Smooth muscle cell (in vitro differentiated cells): ENCODE measurements at regions not wholly inside any gene's neighbourhood (a gene's known extent, or its start where the extent isn't known, plus 50 kb on each side); places are given as distances from the start of the nearest gene placed in this dataset.

Experiments used
- DNase-seq: peaks from one replicate; lab custom pipeline; 2025; ENCODE audit not compliant: unreplicated experiment; lab: John Stamatoyannopoulos, UW
- H2AFZ ChIP-seq: fragments of 200-600 bp; sonication (generic); 2 replicates; pipeline ENCODE4 v1.6.0; 2016; ENCODE audit warnings: antibody characterized with exemption, low read depth, mild to moderate bottlenecking
- H3F3A ChIP-seq: fragments of 200-600 bp; sonication (generic); 2 replicates; pipeline ENCODE4 v1.6.0; 2017; ENCODE audit warnings: antibody characterized with exemption, low read depth
- H3K27ac ChIP-seq: fragments of 200-600 bp; sonication (generic); 2 replicates; pipeline ENCODE4 v1.5.1; 2016; ENCODE audit warnings: low read depth, mild to moderate bottlenecking
- H3K27me3 ChIP-seq: fragments of 200-600 bp; sonication (generic); 2 replicates; pipeline ENCODE4 v1.6.1; 2016; ENCODE audit warnings: low read depth, mild to moderate bottlenecking
- H3K36me3 ChIP-seq: fragments of 200-600 bp; sonication (generic); 2 replicates; pipeline ENCODE4 v1.5.1; 2016; ENCODE audit warnings: low read depth
- H3K4me1 ChIP-seq: fragments of 200-600 bp; sonication (generic); 2 replicates; pipeline ENCODE4 v1.5.1; 2016; ENCODE audit warnings: low read depth
- H3K4me2 ChIP-seq: fragments of 200-600 bp; sonication (generic); 2 replicates; pipeline ENCODE4 v1.6.0; 2016; ENCODE audit warnings: mild to moderate bottlenecking
- H3K4me3 ChIP-seq: fragments of 200-600 bp; sonication (generic); 2 replicates; pipeline ENCODE4 v1.5.1; 2016; ENCODE audit warnings: mild to moderate bottlenecking
- H3K79me2 ChIP-seq: fragments of 200-600 bp; sonication (generic); 2 replicates; pipeline ENCODE4 v1.6.0; 2016; ENCODE audit warnings: low read depth, mild to moderate bottlenecking
- H3K9ac ChIP-seq: fragments of 200-600 bp; sonication (generic); 2 replicates; pipeline ENCODE4 v1.6.0; 2016; ENCODE audit warnings: low read depth
- H3K9me3 ChIP-seq: fragments of 200-600 bp; sonication (generic); replicated peaks from 2 replicates; pipeline ENCODE4 v1.5.1; 2016; ENCODE audit warnings: low read depth
- H4K20me1 ChIP-seq: fragments of 200-600 bp; sonication (generic); 2 replicates; pipeline ENCODE4 v1.6.0; 2016; ENCODE audit warnings: low read depth
- WGBS: methylation state at CpG from one replicate; pipeline ENCODE4 v1.1.7; 2016; ENCODE audit warnings: low lambda C conversion rate; 5-methylcytosine and 5-hydroxymethylcytosine counted together
- TF ChIP-seq, protein P1 (sequence below): fragments of 200-600 bp; sonication (generic); IDR thresholded peaks from 2 replicates; pipeline ENCODE4 v1.5.1; 2017; ENCODE audit warnings: borderline replicate concordance, mild to moderate bottlenecking, antibody characterized with exemption; ENCODE audit not compliant: insufficient read depth, poor library complexity, severe bottlenecking

DNA sequence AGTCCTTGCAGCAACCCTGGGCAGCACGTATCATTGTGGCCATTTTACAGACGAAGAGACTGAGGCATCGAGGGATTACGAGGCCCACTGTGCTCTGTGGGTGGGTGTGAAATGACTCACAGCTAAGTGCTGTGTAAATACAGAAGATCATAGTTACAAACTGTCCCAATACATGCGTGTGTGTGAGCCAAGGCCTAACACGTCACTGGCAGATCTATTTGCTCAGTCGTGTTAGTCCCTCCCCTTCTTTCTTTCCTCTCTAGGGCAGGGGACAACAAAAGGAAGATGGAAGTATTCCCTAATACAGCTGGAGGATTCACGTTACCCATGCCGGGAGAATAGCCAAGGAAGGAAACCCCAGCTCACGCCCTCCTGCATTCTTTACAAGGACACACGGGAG is 175.9 kb downstream of the CDC5L start:
- TF ChIP-seq, protein P1, sequence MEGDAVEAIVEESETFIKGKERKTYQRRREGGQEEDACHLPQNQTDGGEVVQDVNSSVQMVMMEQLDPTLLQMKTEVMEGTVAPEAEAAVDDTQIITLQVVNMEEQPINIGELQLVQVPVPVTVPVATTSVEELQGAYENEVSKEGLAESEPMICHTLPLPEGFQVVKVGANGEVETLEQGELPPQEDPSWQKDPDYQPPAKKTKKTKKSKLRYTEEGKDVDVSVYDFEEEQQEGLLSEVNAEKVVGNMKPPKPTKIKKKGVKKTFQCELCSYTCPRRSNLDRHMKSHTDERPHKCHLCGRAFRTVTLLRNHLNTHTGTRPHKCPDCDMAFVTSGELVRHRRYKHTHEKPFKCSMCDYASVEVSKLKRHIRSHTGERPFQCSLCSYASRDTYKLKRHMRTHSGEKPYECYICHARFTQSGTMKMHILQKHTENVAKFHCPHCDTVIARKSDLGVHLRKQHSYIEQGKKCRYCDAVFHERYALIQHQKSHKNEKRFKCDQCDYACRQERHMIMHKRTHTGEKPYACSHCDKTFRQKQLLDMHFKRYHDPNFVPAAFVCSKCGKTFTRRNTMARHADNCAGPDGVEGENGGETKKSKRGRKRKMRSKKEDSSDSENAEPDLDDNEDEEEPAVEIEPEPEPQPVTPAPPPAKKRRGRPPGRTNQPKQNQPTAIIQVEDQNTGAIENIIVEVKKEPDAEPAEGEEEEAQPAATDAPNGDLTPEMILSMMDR, result no peak
- Histone ChIP-seq H3K36me3 (no peaks in the 10 kb centered on the region), H4K20me1 (no peaks in the 10 kb centered on the region), H3K27me3 (no peaks in the 10 kb centered on the region), H3K79me2 (no peaks in the 10 kb centered on the region), H2AFZ (no peak overlapping the region), H3K4me2 (no peak overlapping the region), H3K9ac (no peak overlapping the region), H3F3A (no peaks in the 10 kb centered on the region), H3K4me3 (no peak overlapping the region), H3K27ac (no peak overlapping the region), H3K4me1 (peaks cover 3% of the 10 kb centered on the region), H3K9me3 (no peaks in the 10 kb centered on the region)
- DNase-seq, result no peak
- 87% methylated on average over 11 of the region's 11 CpGs for WGBS

- Histone ChIP-seq H3K27me3 (no peaks in the 10 kb centered on the region), H3K4me2 (no peak overlapping the region), H3F3A (no peaks in the 10 kb centered on the region), H3K4me1 (no peaks in the 10 kb centered on the region), H3K36me3 (no peaks in the 10 kb centered on the region), H3K4me3 (no peak overlapping the region), H3K79me2 (no peaks in the 10 kb centered on the region), H4K20me1 (no peaks in the 10 kb centered on the region), H2AFZ (no peak overlapping the region), H3K9me3 (no peaks in the 10 kb centered on the region), H3K9ac (no peak overlapping the region), H3K27ac (no peak overlapping the region)
- 80% methylated on average over 6 of the region's 6 CpGs for WGBS
- DNase-seq, result no peak
- TF ChIP-seq, protein P1, result no peak
Measured at GRCh38 chr6:44564906-44565524, 177.5 kb downstream of the CDC5L start.

DNA sequence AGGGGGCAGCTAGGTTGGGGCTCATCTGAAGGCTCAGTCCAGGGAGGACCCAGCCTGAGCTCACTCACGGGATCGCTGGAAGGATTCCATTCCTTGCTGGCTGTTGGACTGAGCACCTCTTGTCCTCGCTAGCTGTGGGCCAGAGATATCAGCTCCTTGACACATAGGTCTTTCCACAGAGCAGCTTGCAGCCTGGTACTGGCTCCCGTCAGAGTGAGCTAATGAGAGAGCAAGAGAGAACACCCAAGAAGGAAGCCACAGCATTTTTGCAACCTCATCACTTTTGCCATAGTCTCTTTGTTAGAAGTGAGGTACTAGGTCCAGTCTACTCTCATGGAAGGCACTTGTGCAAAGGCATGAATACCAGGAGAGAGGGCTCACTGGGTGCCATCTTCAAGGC is 179.9 kb downstream of the CDC5L start:
- no peak overlapping the region for H2AFZ ChIP-seq
- no peak overlapping the region for H3K4me3 ChIP-seq
- TF ChIP-seq, protein P1, result no peak
- no peaks in the 10 kb centered on the region for H3K4me1 ChIP-seq
- no peaks in the 10 kb centered on the region for H3K79me2 ChIP-seq
- 93% methylated on average over 4 of the region's 4 CpGs for WGBS
- H3K9ac ChIP-seq, result no peak overlapping the region
- no peak overlapping the region for H3K27ac ChIP-seq
- no peaks in the 10 kb centered on the region for H3K36me3 ChIP-seq
- H3K4me2 ChIP-seq, result no peak overlapping the region
- H4K20me1 ChIP-seq, result no peaks in the 10 kb centered on the region
- no peak for DNase-seq
- no peaks in the 10 kb centered on the region for H3F3A ChIP-seq
- H3K27me3 ChIP-seq, result no peaks in the 10 kb centered on the region
- H3K9me3 ChIP-seq, result no peaks in the 10 kb centered on the region

GRCh38 chr6:44569131-44569530 is 181.6 kb downstream of the CDC5L start:
- Histone ChIP-seq H3K27ac (no peak overlapping the region), H3K4me3 (no peak overlapping the region), H4K20me1 (no peaks in the 10 kb centered on the region), H3K27me3 (no peaks in the 10 kb centered on the region), H3K9ac (no peak overlapping the region), H3K36me3 (no peaks in the 10 kb centered on the region), H3K4me2 (no peak overlapping the region), H3K4me1 (no peaks in the 10 kb centered on the region), H2AFZ (no peak overlapping the region), H3K79me2 (no peaks in the 10 kb centered on the region), H3K9me3 (no peaks in the 10 kb centered on the region), H3F3A (no peaks in the 10 kb centered on the region)
- DNase-seq, result no peak
- TF ChIP-seq, protein P1, result no peak
- WGBS, result 92% methylated on average over 3 of the region's 3 CpGs
